Osteocyte (in vitro differentiated cells): ENCODE measurements at regions not wholly inside any gene's neighbourhood (a gene's known extent, or its start where the extent isn't known, plus 50 kb on each side); places are given as distances from the start of the nearest gene placed in this dataset.
"Not testable (repeated sequence)": the region's sequence is repeated elsewhere in the genome, so short reads cannot be mapped to it uniquely, and the experiment has no call there.

Experiments used
- DNase-seq: peaks from one replicate; pipeline ENCODE4 v3.0.0; 2021; ENCODE audit warnings: mixed read lengths; ENCODE audit not compliant: unreplicated experiment; ENCODE audit errors: extremely low spot score
- H3K27ac Mint-ChIP-seq: one replicate; pipeline ENCODE4 v1.8.0; 2021; ENCODE audit warnings: mild to moderate bottlenecking, mixed read lengths; ENCODE audit not compliant: unreplicated experiment
- H3K27me3 Mint-ChIP-seq: one replicate; pipeline ENCODE4 v1.8.0; 2021; ENCODE audit warnings: mixed read lengths; ENCODE audit not compliant: unreplicated experiment
- H3K36me3 Mint-ChIP-seq: one replicate; pipeline ENCODE4 v1.8.0; 2021; ENCODE audit warnings: mixed read lengths; ENCODE audit not compliant: unreplicated experiment
- H3K4me1 Mint-ChIP-seq: one replicate; pipeline ENCODE4 v1.8.0; 2021; ENCODE audit warnings: mixed read lengths; ENCODE audit not compliant: unreplicated experiment
- H3K4me3 Mint-ChIP-seq: one replicate; pipeline ENCODE4 v1.8.0; 2021; ENCODE audit warnings: mild to moderate bottlenecking, moderate library complexity, mixed read lengths; ENCODE audit not compliant: unreplicated experiment
- H3K9me3 Mint-ChIP-seq: one replicate; pipeline ENCODE4 v1.8.0; 2021; ENCODE audit warnings: mixed read lengths; ENCODE audit not compliant: unreplicated experiment
- CTCF ChIP-seq: fragments of 200-600 bp; sonication (generic); IDR thresholded peaks from 2 replicates; pipeline ENCODE4 v1.5.0; 2021; ENCODE audit warnings: antibody characterized with exemption, mild to moderate bottlenecking, moderate library complexity

- H3K36me3 Mint-ChIP-seq: no peaks in the 10 kb centered on the region
Observed at GRCh38 chr3:170809007-170809974, 60.7 kb downstream of the RPL22L1 start.

DNA sequence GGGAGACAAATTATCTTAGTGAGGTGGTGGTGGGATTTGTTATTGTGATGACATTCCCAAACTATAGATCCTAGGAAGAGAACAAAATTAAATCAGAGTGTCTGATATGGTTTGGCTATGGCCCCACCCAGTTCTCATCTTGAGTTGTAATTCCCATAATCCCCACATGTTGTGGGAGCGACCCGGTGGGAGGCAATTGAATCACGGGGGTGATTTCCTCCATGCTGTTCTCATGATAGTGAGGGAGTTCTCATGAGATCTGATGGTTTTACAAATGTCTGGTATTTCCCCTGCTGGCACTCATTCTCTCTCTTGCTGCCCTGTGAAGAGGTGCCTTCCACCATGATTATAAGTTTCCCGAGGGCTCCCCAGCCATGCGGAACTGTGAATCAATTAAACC is 62.0 kb downstream of the RPL22L1 start:
- no peak for DNase-seq
- H3K27ac Mint-ChIP-seq: peak overlapping the region; percentile 25
- H3K4me1 Mint-ChIP-seq: peaks cover 72% of the 10 kb centered on the region
- no peak for TF ChIP-seq CTCF
- H3K36me3 Mint-ChIP-seq: no peaks in the 10 kb centered on the region
- H3K4me3 Mint-ChIP-seq: no peak overlapping the region
- peaks cover 5% of the 10 kb centered on the region for H3K9me3 Mint-ChIP-seq
- H3K27me3 Mint-ChIP-seq: no peaks in the 10 kb centered on the region

More at GRCh38 chr3:170809007-170809974, 60.7 kb downstream of the RPL22L1 start:
- no peak overlapping the region for H3K4me3 Mint-ChIP-seq
- peaks cover 5% of the 10 kb centered on the region for H3K9me3 Mint-ChIP-seq
- H3K4me1 Mint-ChIP-seq: peaks cover 70% of the 10 kb centered on the region
- H3K27me3 Mint-ChIP-seq: peaks cover 2% of the 10 kb centered on the region
- no peak for DNase-seq
- TF ChIP-seq CTCF: peak; percentile 78
- no peak overlapping the region for H3K27ac Mint-ChIP-seq

- no peak overlapping the region for H3K4me3 Mint-ChIP-seq
- H3K4me1 Mint-ChIP-seq: peaks cover 73% of the 10 kb centered on the region
- peaks cover 5% of the 10 kb centered on the region for H3K9me3 Mint-ChIP-seq
- H3K36me3 Mint-ChIP-seq: no peaks in the 10 kb centered on the region
- no peak overlapping the region for H3K27ac Mint-ChIP-seq
- H3K27me3 Mint-ChIP-seq: no peaks in the 10 kb centered on the region
- no peak for TF ChIP-seq CTCF
- DNase-seq: no peak
Observed at GRCh38 chr3:170806676-170807075, 63.3 kb downstream of the RPL22L1 start.

DNA sequence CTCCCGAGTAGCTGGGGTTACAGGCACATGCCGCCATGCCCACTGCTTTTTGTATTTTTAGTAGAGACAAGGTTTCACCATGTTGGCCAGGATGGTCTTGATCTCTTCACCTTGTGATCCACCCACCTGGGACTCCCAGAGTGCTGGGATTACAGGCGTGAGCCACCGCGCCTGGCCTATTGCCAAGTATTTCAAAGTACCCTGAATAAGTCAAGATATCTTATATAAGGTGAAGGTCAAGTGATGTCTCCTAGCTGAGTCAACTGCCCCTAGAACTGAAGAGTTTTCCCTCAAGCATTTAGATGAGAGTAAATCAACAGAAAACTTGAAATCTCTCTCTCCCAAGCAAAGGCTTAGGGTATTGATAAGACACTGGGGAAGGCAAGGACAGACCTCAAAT is 63.9 kb downstream of the RPL22L1 start:
- no peak for DNase-seq
- peaks cover 5% of the 10 kb centered on the region for H3K9me3 Mint-ChIP-seq
- H3K27ac Mint-ChIP-seq: no peak overlapping the region
- TF ChIP-seq CTCF: no peak
- peaks cover 72% of the 10 kb centered on the region for H3K4me1 Mint-ChIP-seq
- H3K36me3 Mint-ChIP-seq: no peaks in the 10 kb centered on the region
- H3K27me3 Mint-ChIP-seq: no peaks in the 10 kb centered on the region
- no peak overlapping the region for H3K4me3 Mint-ChIP-seq

DNA sequence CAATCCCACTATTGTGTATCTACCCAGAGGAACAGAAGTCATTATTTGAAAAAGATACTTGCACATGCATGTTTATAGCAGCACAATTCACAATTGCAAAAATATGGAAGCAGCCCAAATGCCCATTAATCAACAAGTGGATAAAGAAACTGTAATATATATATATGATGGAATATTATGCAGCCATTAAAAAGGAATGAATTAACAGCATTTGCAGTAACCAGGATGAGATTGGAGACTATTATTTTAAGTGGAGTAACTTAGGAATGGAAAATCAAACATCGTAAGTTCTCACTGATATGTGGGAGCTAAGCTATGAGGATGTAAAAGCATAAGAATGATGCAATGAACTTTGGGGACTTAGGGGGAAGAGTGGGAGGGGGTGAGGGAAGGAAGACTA is 64.7 kb downstream of the RPL22L1 start:
- not testable (repeated sequence) for DNase-seq, H3K4me3 Mint-ChIP-seq, H3K9me3 Mint-ChIP-seq, H3K36me3 Mint-ChIP-seq, H3K27me3 Mint-ChIP-seq, H3K27ac Mint-ChIP-seq
- H3K4me1 Mint-ChIP-seq: peaks cover 70% of the 10 kb centered on the region

DNA sequence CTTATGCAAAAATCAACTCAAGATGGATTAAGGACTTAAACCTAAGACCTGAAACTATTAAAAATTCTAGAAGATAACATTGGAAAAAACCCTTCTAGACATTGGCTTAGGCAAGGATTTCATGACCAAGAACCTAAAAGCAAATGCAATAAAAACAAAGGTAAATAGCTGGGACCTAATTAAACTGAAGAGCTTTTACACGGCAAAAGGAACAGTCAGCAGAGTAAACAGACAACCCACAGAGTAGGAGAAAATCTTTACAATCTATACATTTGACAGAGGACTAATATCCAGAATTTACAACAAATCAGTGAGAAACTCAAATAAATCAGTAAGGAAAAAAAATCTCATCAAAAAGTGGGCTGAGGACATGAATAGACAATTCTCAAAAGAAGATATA is 65.4 kb downstream of the RPL22L1 start:
- H3K36me3 Mint-ChIP-seq, H3K4me3 Mint-ChIP-seq, H3K27ac Mint-ChIP-seq, H3K27me3 Mint-ChIP-seq, DNase-seq, H3K9me3 Mint-ChIP-seq: not testable (repeated sequence)
- peaks cover 64% of the 10 kb centered on the region for H3K4me1 Mint-ChIP-seq
